Astrocyte (in vitro differentiated cells and primary cell): ENCODE measurements at regions not wholly inside any gene's neighbourhood (a gene's known extent, or its start where the extent isn't known, plus 50 kb on each side); places are given as distances from the start of the nearest gene placed in this dataset.

Experiments
- DNase-seq: peaks from one replicate; pipeline ENCODE4 v3.0.0-alpha.2; 2010; ENCODE audit warnings: low read depth
- FAIRE-seq: peaks from 2 replicates; lab custom pipeline; 2011; peaks lifted over from hg19 to GRCh38; lab: Jason Lieb, UNC
- H2AFZ ChIP-seq: 2 replicates; pipeline ENCODE4 v1.6.0; 2012; ENCODE audit warnings: low read depth, low read length, inconsistent platforms
- H3K27ac ChIP-seq: 2 replicates; pipeline ENCODE4 v1.5.1; 2011; ENCODE audit warnings: low read depth, low read length, inconsistent platforms
- H3K27me3 ChIP-seq: 2 replicates; pipeline ENCODE4 v1.6.0; 2011; ENCODE audit warnings: low read length, inconsistent platforms; ENCODE audit not compliant: insufficient read depth
- H3K36me3 ChIP-seq: 2 replicates; pipeline ENCODE4 v1.5.1; 2011; ENCODE audit warnings: low read length, inconsistent platforms; ENCODE audit not compliant: insufficient read depth
- H3K4me1 ChIP-seq: 2 replicates; pipeline ENCODE4 v1.5.1; 2011; ENCODE audit warnings: low read length, inconsistent platforms; ENCODE audit not compliant: insufficient read depth
- H3K4me2 ChIP-seq: 2 replicates; pipeline ENCODE4 v1.6.0; 2012; ENCODE audit warnings: low read length, inconsistent platforms
- H3K4me3 ChIP-seq: 2 replicates; pipeline ENCODE4 v1.5.1; 2011; ENCODE audit warnings: low read depth, mild to moderate bottlenecking, low read length, inconsistent platforms; ENCODE audit not compliant: insufficient read depth
- H3K79me2 ChIP-seq: 2 replicates; pipeline ENCODE4 v1.6.0; 2012; ENCODE audit warnings: mild to moderate bottlenecking, low read length, inconsistent platforms; ENCODE audit not compliant: insufficient read depth
- H3K9ac ChIP-seq: 2 replicates; pipeline ENCODE4 v1.6.0; 2012; ENCODE audit warnings: mild to moderate bottlenecking, low read length, inconsistent platforms
- H3K9me3 ChIP-seq: 2 replicates; pipeline ENCODE4 v1.5.1; 2012; ENCODE audit warnings: low read depth, mild to moderate bottlenecking, low read length, inconsistent platforms; ENCODE audit not compliant: insufficient read depth
- H4K20me1 ChIP-seq: 2 replicates; pipeline ENCODE4 v1.6.0; 2012; ENCODE audit warnings: low read length, inconsistent platforms; ENCODE audit not compliant: insufficient read depth
- H3K27ac Mint-ChIP-seq: one replicate; pipeline ENCODE4 v1.8.0; 2021; ENCODE audit warnings: mild to moderate bottlenecking, mixed read lengths; ENCODE audit not compliant: unreplicated experiment
- H3K27me3 Mint-ChIP-seq: one replicate; pipeline ENCODE4 v1.8.0; 2021; ENCODE audit warnings: low read depth, mixed read lengths; ENCODE audit not compliant: unreplicated experiment
- H3K36me3 Mint-ChIP-seq: one replicate; pipeline ENCODE4 v1.8.0; 2021; ENCODE audit warnings: low read depth, mixed read lengths; ENCODE audit not compliant: unreplicated experiment
- H3K4me1 Mint-ChIP-seq: one replicate; pipeline ENCODE4 v1.8.0; 2021; ENCODE audit warnings: low read depth, mixed read lengths; ENCODE audit not compliant: unreplicated experiment
- H3K4me3 Mint-ChIP-seq: one replicate; pipeline ENCODE4 v1.8.0; 2021; ENCODE audit warnings: mild to moderate bottlenecking, moderate library complexity, mixed read lengths; ENCODE audit not compliant: unreplicated experiment
- H3K9me3 Mint-ChIP-seq: one replicate; pipeline ENCODE4 v1.8.0; 2021; ENCODE audit warnings: mild to moderate bottlenecking, mixed read lengths; ENCODE audit not compliant: unreplicated experiment
- CTCF ChIP-seq: IDR thresholded peaks from 2 replicates; pipeline ENCODE4 v1.5.1; 2011; ENCODE audit warnings: low read depth, mild to moderate bottlenecking, inconsistent platforms, low read length, moderate library complexity; ENCODE audit not compliant: insufficient read depth
- EZH2 ChIP-seq: IDR thresholded peaks from 2 replicates; pipeline ENCODE4 v1.6.1; 2012; ENCODE audit warnings: mild to moderate bottlenecking, low read length, inconsistent platforms; ENCODE audit not compliant: insufficient read depth

DNA sequence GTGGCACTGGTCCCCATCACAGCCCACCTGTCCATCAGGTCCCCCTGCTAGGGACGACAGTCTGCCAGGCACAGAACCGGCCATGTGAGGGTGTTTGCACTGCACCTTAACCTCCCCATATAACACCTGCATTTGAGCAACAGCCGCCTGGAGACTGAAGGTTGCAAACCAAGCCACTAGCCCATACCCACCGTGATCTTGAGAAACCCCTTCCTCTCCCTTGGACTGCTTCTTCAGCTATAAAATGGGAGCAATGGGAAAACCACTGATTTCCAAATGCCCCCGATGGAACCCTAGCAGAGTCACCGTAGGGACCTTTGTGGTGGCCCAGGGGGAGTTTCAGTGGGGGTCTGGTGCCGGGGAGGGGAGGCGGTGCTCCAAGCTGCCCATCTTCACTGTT, 120.1 kb downstream of the NPTX2 start:
- TF ChIP-seq CTCF (no peak), EZH2 (no peak)
- Histone ChIP-seq H3K4me1 (no peaks in the 10 kb centered on the region), H3K4me2 (no peak overlapping the region), H3K9ac (no peak overlapping the region), H2AFZ (no peak overlapping the region), H3K27ac (no peak overlapping the region), H3K4me3 (no peak overlapping the region), H3K9me3 (no peaks in the 10 kb centered on the region), H3K27me3 (no peaks in the 10 kb centered on the region), H3K79me2 (no peaks in the 10 kb centered on the region), H3K36me3 (no peaks in the 10 kb centered on the region), H4K20me1 (no peaks in the 10 kb centered on the region)
- Mint-ChIP-seq H3K4me3 (no peak overlapping the region), H3K27ac (no peak overlapping the region), H3K9me3 (peaks cover 4% of the 10 kb centered on the region), H3K36me3 (no peaks in the 10 kb centered on the region), H3K4me1 (no peaks in the 10 kb centered on the region), H3K27me3 (peaks cover 4% of the 10 kb centered on the region)
- no peak for DNase-seq
- no peak for FAIRE-seq

DNA sequence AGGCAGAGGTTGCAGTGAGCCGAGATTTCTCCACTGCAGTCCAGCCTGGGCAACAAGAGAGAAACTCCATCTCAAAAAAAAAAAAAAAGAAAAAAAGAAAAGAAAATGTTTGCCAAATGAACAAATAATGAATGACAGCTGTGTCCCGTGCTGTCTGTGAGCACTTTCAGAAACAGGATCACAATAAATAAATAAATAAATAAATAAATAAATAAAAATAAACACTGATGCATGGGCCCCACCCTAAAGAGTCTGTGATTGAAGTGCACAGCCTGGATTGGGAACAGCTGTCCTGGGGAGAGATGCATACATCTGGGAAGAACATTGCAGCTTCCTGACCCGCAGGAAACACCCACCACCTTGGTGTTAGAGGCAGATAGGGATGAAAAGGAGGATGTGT, 123.6 kb downstream of the NPTX2 start:
- FAIRE-seq (no peak), DNase-seq (no peak)
- no peaks in the 10 kb centered on the region for H3K36me3 Mint-ChIP-seq
- Histone ChIP-seq H3K79me2 (no peaks in the 10 kb centered on the region), H3K27me3 (peaks cover 2% of the 10 kb centered on the region), H4K20me1 (no peaks in the 10 kb centered on the region), H3K4me2 (no peak overlapping the region), H3K4me3 (no peak overlapping the region), H3K36me3 (no peaks in the 10 kb centered on the region), H2AFZ (no peak overlapping the region), H3K27ac (no peak overlapping the region), H3K9ac (no peak overlapping the region), H3K9me3 (no peaks in the 10 kb centered on the region), H3K4me1 (no peaks in the 10 kb centered on the region)
- no peak overlapping the region for H3K4me3 Mint-ChIP-seq
- H3K27ac Mint-ChIP-seq: no peak overlapping the region
- peaks cover 9% of the 10 kb centered on the region for H3K27me3 Mint-ChIP-seq
- TF ChIP-seq EZH2 (no peak), CTCF (no peak)
- no peaks in the 10 kb centered on the region for H3K4me1 Mint-ChIP-seq
- H3K9me3 Mint-ChIP-seq: peaks cover 2% of the 10 kb centered on the region

GRCh38 chr7:98745722-98746318, 124.0 kb downstream of the TMEM130 start:
- FAIRE-seq (no peak), DNase-seq (no peak)
- Mint-ChIP-seq H3K4me3 (no peak overlapping the region), H3K9me3 (peaks cover 2% of the 10 kb centered on the region), H3K36me3 (no peaks in the 10 kb centered on the region), H3K27ac (no peak overlapping the region), H3K4me1 (no peaks in the 10 kb centered on the region), H3K27me3 (peaks cover 31% of the 10 kb centered on the region)
- no peak overlapping the region for H3K27ac ChIP-seq
- no peaks in the 10 kb centered on the region for H3K36me3 ChIP-seq
- no peak for TF ChIP-seq EZH2
- peak; percentile 84 for TF ChIP-seq CTCF
- H3K27me3 ChIP-seq: peaks cover 2% of the 10 kb centered on the region
- H2AFZ ChIP-seq: no peak overlapping the region
- H3K9me3 ChIP-seq: no peaks in the 10 kb centered on the region
- no peak overlapping the region for H3K4me3 ChIP-seq
- no peak overlapping the region for H3K4me2 ChIP-seq
- no peak overlapping the region for H3K9ac ChIP-seq
- no peaks in the 10 kb centered on the region for H4K20me1 ChIP-seq
- no peaks in the 10 kb centered on the region for H3K4me1 ChIP-seq
- no peaks in the 10 kb centered on the region for H3K79me2 ChIP-seq
